ENCODE measurements at regions not wholly inside any gene's neighbourhood (a gene's known extent, or its start where the extent isn't known, plus 50 kb on each side); places are given as distances from the start of the nearest gene placed in this dataset.
"Not testable (repeated sequence)": the region's sequence is repeated elsewhere in the genome, so short reads cannot be mapped to it uniquely, and the experiment has no call there.

- DNase-seq: not testable (repeated sequence)
Measured at GRCh38 chr5:5831622-5832021, 409.1 kb downstream of the ICE1 start.

DNA sequence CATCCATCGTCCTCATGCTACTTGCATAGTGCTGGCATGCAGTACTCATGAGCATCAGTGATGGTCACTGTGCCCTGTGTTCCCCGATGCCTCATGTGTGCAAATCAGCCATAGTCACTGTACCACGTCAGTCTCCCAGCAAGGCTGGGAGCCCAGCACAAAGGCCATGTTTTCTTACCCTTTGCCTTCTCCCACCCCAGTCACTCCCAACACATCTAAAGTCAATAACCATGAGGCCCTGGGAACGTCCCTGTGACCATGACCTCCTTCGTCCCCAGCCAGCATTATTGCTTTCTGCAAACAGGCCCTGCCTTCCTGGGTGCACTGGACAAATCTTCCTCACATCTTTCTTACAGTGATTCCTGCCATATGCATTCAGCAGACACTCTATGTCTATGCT, 406.1 kb downstream of the ICE1 start:
- no peak for DNase-seq

GRCh38 chr5:5826911-5827310, 404.4 kb downstream of the ICE1 start:
- no peak for DNase-seq

GRCh38 chr5:5822729-5823257, 400.3 kb downstream of the ICE1 start:
- no peak for DNase-seq

DNA sequence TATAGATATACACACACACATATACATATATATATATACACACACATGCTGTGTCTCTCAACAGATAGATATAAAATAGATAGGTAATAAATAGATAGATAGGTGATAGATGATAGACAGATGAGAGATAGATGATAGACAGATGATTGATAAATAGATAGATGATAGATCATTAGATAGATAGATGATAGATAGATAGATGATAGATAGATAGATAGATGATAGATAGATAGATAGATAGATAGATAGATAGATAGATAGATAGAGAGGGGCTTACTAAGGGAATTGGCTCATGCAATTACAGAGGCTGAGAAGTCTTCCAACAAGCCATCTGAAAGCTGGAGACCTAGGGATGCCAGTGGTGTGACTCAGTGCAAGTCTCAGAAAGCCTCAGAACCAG, 394.5 kb downstream of the ICE1 start:
- no peak for DNase-seq

DNA sequence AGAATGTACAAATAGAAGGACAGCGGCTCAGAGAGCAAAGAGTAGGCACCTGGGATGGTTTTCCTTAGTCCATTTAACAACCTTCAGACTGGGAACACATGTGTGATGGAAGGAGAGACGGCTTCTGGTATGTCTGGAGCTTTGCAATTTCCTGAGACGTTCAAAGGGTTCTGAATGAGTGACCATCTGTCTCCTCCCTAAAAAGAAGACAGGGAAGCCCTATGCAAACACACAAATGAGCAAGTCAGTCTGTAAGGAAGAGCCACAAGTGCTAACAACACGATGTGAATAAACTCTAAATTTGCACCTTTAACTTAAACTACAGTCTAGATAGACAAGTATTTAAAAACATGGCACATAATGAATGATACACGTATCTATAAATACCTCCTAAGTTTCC, 391.0 kb downstream of the ICE1 start:
- DNase-seq: no peak

- DNase-seq: no peak
Measured at GRCh38 chr5:5810461-5810860, 388.0 kb downstream of the ICE1 start.

GRCh38 chr5:5805916-5806315, 383.4 kb downstream of the ICE1 start:
- no peak for DNase-seq

DNA sequence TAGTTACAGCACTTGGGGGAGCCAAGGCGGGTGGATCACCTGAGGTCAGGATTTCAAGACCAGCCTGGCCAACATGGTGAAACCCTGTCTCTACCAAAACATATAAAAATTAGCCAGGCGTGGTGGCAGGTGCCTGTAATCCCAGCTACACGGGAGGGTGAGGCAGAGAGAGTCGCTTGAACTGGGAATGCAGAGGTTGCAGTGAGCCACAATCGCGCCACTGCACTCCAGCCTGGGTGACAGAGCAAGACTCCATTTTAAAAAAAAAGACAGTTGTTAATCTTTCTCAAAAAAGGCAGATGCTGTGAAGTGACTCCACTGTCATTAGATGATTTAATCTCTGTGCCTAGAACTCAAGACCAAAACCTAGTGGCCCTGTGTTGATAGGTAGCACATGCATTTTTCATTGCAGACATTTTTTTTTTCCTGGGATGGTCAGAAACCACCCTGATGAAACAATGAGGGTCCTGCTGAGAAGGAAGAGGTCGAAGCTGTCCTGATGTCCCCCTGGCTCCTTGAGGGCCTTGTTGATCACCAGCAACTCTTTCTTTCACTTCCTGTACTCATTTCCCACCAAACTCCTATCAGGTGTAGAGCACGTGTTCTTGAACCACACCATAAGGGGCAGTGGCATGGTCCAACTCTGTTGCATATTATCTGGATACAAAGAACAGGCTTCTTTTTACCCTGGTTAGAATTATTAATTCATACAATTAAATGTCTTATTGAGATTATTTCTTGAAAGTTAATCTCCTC, 382.2 kb downstream of the ICE1 start:
- DNase-seq: no peak

DNA sequence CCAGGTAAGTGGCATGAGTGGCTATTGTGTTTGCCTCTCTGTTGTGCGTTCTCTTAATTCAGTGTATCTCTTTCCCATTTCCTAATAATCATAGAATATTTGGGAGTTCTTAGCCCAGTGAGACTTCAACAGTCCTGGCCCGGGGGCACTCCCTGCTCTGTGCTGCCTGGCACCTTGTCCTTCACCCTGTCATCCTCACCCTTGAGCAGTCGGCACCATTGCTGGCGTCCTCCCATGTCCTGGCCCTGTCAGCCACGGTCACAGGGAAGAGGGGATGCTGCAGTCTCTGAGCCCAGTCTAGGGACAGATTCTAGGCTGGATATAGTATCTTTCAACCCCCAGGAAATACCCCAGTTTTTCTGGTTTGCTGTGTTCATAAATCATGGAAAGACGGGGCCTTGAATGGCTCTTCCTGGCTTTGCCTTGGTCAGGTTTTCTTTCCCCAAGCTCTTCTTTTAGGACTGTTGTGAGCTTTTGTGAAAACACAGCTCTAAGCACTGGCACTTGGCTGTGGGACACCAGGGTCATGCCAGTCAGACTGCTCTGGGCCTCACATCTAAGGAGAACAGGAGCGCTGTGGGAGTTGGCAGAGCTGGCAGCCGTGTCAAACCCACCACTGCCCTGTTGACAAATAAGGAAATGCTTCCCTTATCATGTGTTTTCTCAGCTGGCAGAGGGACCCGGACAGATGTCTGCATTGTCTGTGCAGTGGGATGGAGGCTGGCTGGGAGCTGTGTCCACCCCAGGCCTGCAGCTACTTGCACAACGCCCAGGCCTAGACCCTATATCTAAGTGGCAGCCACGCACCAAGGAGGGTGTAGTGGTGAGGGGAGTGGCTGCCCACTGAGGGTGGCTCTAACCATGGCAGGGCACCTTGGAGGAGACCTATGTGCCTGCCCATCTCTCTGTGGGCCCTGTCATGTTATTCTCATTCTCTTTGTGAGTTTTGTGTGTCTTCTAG, 378.6 kb downstream of the ICE1 start:
- no peak for DNase-seq

DNA sequence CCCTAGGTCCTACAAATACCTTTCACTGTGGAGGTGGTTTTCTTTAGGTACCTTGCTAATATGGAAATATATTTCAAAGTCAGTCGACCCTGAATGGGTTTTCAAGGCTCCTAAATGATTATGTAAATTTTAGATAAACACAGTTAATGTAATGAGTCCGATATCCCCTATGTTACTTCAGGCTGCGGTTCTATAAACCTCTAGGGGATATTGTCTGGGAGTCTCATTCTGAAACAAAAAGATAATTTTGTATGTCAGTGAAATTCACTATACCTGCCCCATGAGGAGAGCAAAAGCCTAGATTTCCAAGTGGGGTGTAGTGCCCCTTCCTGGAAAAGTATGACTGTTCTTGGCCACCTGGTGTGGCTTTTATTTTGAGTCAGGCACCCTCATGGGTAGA, 377.3 kb downstream of the ICE1 start:
- DNase-seq: no peak

DNA sequence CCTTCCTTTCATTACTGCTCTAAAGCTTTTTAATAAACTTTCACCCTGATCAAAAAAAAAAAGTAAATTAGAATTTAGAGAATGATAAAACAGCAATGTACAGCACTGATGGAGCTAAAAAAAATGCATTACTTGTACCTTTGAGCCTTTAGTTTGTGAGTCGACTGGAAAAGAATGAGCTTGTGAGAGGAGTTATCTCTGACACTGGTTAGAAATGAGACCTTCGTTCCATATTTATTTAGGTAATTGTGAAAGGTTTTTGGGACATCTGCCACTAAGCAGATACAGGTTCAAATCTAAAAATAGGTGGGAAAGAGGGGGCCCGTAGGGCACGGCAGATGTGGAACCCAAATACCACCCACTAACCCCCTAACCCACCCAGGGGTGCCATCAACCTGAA, 376.8 kb downstream of the ICE1 start:
- no peak for DNase-seq

DNA sequence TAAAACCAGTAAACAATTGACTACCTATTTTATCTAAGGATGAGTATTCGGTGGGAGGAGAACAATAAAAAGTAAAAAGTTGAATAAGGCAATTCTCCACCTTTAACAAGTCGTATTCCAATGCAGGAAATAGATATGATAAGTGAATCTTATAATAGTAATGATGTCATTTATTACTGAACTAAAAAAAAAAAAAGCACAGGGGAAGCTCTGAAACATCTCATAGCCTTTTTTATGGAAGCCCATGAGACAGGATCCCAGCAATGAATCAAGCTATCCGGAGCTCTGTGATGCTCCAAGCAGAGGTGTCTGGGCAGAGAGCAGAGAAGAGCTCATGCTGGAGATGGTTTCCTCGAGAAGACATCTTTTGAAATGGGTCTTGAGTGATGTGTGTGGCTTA, 376.0 kb downstream of the ICE1 start:
- no peak for DNase-seq

DNA sequence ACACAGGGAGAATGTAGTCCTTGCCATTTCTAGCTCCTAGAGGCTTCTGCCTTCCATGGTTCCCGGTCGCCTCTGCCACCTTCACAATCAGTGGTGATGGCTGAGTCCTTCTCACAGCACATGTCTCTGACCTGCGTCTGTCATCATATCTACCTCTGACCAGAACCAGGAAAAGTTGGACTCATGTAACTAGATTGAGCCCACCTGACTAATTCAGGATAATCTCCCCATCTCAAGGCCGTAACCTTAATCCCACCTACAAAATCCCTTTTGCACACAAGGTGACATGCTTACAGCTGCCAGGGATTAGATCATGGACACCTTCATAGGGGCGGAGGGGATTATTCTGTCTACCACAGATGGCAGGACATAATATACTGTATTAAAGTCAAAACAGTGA, 375.6 kb downstream of the ICE1 start:
- DNase-seq: no peak

DNA sequence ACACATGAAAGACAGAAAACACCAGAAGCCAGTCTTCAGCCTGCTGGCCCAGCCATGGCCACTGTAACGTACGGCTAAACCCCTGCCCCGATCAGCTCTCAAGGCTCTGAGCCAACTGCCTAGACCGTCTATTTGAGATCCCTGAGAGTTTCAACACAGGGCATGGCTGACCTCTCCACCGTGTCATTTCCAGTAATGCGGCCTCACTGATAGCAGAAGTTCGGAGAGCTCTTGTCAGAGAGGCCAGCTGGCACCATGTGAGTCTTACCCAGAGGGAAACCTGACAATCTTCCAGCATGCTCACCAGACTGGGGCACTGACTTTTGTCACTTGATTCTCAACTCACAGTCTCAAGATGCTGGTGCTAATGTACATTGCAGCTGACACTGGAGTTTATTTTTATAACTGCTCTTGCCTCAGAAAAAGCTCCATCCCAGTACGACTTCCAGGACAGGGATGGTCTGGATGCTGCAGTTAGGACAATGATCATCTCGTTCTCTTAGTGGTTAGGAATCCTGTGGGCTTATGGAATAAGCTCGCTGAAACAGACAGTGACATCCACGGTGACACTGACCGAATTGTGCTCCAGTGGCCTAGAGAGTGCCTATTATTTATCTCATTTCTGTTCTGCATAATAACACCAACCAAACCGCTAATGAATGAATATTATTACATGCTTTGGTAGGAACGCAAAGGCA, 372.7 kb downstream of the ICE1 start:
- no peak for DNase-seq

DNA sequence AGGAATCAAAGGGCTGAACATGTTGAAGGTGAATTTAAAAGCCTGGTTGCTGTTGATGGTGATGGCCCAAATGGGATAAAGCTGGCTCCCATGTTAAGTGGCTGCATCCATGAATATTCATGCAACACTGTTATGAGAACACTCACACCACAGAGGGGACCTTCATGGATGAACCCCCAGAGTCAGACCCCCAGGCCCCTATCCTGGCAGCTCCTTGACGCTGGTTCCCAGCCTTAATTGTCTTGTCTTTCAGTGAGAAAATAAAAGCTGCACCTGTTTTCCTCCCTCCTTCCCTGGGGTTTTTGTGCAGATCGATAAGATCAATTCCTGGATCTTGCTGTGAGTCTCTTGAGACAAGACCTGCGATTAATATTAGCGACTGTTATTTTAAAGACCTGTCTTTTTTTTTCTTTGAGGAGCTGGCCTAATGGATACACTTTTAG, 371.7 kb downstream of the ICE1 start:
- no peak for DNase-seq

- DNase-seq: no peak
Measured at GRCh38 chr5:5793242-5794117, 371.0 kb downstream of the ICE1 start.

GRCh38 chr5:5792106-5792505, 369.6 kb downstream of the ICE1 start:
- no peak for DNase-seq

DNA sequence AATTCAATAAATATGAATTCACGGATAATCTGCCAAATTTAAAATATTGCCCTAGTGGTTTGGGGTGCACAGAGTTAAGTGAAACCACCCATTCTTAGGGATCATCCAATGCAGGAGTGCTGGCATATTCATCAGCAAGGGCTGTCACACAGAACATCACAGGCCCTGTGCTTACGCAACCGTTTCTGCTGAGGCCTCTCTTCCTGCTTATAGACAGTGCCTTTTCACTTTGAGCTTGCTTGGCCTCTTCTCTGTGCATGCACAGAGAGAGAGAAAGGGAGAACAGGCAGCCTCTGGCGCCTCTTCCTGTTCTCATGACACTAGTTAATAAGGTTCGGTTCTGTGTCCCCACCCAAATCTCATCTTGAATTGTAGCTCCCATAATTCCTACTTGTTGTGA, 366.3 kb downstream of the ICE1 start:
- DNase-seq: no peak

GRCh38 chr5:5787373-5787772, 364.9 kb downstream of the ICE1 start:
- DNase-seq: no peak

DNA sequence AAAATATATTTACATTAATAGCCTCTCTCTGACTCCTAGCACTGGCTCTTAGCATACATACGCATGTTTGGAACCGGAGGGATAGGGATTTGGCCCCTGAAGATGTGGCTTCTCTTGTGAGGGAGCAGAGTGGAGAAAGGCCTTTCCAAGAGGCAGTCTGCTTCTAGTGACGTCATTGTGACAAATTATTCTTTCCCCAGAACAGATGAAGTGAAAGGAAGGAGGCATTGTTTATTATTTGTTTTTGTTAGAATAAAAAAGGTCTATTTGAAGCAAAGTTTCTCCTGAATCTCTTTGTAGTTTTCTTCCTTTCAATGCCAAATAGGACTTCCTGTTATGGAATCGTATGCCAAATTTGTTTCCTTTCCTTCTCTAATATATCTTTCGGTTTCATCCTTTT, 361.6 kb downstream of the ICE1 start:
- DNase-seq: no peak

GRCh38 chr5:5783021-5783420, 360.5 kb downstream of the ICE1 start:
- DNase-seq: no peak

Measured in CD4-positive, alpha-beta T cell treated with Interleukin-12 subunit alpha and Interleukin-12 subunit beta, for 1 hour (primary cell).